GM19467 (cell line): ENCODE measurements at regions not wholly inside any gene's neighbourhood (a gene's known extent, or its start where the extent isn't known, plus 50 kb on each side); places are given as distances from the start of the nearest gene placed in this dataset.

Source experiments
- ATAC-seq: cut with Tn5 transposase; IDR thresholded peaks from one replicate; pipeline ENCODE4 v1.9.1; 2021; ENCODE audit warnings: mild to moderate bottlenecking, moderate library complexity; ENCODE audit not compliant: unreplicated experiment

- no peak for ATAC-seq
These were observed 783.6 kb downstream of the UQCRFS1 start for GRCh38 chr19:28429356-28429755.

GRCh38 chr19:28428663-28429348 is 784.1 kb downstream of the UQCRFS1 start:
- ATAC-seq = no peak

GRCh38 chr19:28427376-28428083 is 785.4 kb downstream of the UQCRFS1 start:
- ATAC-seq = no peak

DNA sequence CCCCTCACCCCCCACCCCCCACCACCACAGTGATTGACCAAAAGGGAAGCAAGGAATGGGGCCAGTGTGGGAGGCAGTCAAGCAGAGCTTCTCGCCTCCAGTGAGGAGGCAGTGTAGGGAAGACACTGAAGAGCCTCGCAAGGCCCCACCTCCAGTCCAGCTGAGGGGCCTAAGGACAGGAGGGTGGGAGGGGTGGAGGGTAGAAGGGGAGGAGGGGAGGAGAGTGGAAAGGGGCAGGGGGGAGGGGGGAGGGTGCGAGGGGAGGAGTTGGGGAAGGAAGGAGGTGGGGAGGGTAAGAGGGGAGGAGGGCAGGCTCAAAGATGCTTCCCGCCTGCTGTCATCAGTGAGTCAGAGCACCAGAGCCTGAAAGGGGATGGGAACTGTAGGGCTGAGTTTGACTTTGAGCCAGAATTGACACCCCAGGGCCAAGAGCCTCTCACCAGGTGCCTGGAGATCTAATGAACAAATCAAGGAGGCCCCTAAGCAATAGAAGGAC is 786.2 kb downstream of the UQCRFS1 start:
- ATAC-seq = no peak

DNA sequence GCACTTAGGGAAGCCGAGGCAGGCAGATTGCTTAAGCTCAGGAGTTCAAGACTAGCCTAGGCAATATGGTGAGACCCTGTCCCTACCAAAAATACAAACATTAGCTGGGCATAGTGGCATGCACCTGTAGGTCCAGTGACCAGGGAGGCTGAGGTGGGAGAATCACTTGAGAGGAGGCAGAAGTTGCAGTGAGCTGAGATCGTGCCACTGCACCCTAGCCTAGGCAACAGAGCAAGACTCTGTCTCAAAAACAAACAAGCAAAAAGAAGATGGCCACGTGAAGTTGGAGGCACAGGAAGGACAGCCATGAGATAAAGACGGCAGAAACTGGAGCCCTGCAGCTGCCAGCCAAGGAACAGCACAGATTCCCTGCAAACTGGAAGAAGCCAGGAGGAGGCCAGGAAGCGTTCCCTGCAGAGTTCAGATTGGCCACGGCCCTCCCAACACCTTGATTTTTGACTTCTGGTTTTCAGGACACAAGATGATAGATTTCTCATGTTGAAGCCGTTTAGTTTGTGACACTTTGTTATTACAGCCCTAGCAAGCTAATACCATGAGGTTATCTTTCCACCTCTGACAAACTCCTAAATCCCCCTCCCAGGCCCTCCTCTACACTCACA is 786.7 kb downstream of the UQCRFS1 start:
- no peak for ATAC-seq

GRCh38 chr19:28425046-28425931 is 787.7 kb downstream of the UQCRFS1 start:
- ATAC-seq = no peak

DNA sequence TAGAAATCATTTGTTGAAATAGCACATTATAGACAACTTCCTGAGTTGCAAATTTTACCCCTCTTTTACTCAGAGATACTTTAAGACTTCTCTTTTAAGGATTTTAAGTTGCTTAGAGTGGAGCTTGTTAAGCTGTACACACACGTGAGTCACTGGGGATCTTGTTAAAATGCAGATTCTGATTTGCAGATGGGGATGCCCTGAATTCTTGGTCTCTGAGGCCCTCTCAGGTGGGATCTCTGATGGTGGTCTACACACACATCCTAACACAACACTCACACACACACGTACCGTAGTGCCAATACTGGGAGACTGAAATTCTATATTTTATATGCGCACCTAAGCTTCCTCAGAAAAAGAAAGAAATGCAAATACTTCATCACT is 788.3 kb downstream of the UQCRFS1 start:
- no peak for ATAC-seq

- no peak for ATAC-seq
These were observed 788.9 kb downstream of the UQCRFS1 start for GRCh38 chr19:28424077-28424476.

- ATAC-seq = no peak
These were observed 789.9 kb downstream of the UQCRFS1 start for GRCh38 chr19:28422791-28423650.

- ATAC-seq = no peak
These were observed 790.9 kb downstream of the UQCRFS1 start for GRCh38 chr19:28422046-28422445.

- ATAC-seq = no peak
These were observed 792.0 kb downstream of the UQCRFS1 start for GRCh38 chr19:28420811-28421550.

GRCh38 chr19:28419312-28419711 is 793.6 kb downstream of the UQCRFS1 start:
- no peak for ATAC-seq

- no peak for ATAC-seq
These were observed 795.6 kb downstream of the UQCRFS1 start for GRCh38 chr19:28417361-28417760.

- no peak for ATAC-seq
These were observed 796.7 kb downstream of the UQCRFS1 start for GRCh38 chr19:28416245-28416644.

- ATAC-seq = no peak
These were observed 798.2 kb downstream of the UQCRFS1 start for GRCh38 chr19:28414748-28415147.

DNA sequence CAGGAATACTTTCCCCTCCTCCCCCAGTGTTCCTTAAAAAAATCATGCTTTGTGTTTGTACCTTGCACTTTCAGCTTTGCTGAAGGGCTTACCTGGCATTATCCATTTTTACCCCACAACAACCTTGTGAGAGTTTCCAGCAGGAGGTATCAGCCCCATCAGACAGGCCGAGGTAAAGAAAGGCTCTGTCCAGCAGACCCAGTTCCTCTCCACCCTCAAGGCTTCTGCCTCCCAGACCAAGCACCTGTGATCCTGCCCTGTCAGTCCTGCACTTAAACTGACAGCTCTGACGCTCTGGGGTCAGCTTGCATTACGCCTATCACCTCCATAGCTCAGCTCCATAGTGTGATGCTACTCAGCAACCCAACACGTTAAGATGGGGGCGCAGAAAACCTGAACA is 803.1 kb downstream of the UQCRFS1 start:
- ATAC-seq = no peak

DNA sequence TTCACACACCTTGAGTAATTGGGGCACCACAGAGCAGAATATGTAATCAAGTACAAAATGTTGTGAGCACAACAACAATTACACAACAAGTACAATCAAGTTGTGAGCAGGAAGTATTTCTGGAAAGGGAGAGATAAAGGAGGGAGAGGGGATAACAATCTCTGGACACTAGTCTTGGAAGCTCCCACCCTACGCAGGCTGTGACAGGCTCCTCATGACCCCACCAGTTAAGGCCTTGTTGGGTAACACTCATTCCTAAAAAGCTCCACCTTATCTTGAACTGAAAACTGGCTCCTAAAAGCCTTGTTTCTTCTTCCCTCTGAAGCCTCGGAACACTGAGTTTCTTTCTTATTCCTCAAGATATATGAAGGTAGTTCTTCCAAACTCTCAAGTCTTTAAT is 806.0 kb downstream of the UQCRFS1 start:
- no peak for ATAC-seq

DNA sequence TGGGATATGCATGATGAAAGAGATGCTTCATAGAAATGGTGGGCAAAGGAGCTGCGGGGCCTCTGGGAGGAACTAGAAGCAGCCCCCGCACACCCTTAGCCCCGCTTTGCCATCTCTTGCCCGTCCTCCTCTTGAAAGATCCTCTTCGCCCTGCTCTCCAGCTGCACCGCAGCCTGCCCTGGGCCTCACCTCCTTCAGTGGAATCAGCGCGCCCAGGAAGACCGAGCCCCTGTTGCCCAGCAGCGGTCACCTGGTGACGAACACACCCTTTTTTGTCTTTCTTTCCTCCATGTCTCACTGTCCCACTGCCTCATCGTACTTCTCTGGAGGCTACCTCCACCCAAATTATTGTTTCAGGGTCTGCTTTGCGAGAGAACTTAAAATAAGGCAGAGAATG is 807.6 kb downstream of the UQCRFS1 start:
- ATAC-seq = no peak

GRCh38 chr19:28404472-28404871 is 808.5 kb downstream of the UQCRFS1 start:
- ATAC-seq = no peak
